ENCODE measurements at regions not wholly inside any gene's neighbourhood (a gene's known extent, or its start where the extent isn't known, plus 50 kb on each side); places are given as distances from the start of the nearest gene placed in this dataset.

DNA sequence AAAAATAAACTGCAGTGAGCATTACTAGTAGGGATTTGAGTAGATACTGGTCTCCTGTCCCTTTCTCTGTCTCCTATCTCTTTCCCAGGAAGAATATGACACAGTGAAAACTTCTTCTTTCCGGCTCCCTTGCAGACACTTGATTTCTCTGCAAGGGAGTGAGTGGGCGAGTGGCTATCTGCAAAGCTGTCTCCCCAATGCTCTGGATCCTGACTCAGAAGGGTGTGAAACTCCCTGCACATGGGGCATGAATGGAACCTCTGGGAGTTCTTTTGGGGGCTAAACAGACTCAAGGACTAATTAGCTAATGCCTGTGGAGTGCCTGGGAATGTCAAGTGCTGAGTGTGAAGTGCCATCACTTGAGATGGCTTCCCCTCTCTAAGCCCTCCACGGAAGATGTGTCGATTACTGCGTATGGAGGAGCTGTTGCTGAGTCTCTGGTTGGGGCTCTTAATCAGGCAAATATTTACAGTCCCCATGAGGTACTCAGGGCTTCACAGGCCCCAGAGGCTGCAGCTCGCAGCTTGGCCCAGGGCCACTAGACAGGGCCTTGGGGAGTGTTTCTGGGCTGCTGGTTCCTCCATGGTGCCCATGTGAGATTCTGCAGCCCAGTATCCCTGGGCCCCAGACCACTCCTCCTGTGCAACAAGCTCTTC is 139.8 kb downstream of the RPS24 start:
- DNase-seq: no peak
- Mint-ChIP-seq H3K36me3 (no peaks in the 10 kb centered on the region), H3K27ac (no peak overlapping the region), H3K9me3 (no peaks in the 10 kb centered on the region), H3K27me3 (no peaks in the 10 kb centered on the region), H3K4me3 (no peak overlapping the region), H3K4me1 (no peaks in the 10 kb centered on the region)

DNA sequence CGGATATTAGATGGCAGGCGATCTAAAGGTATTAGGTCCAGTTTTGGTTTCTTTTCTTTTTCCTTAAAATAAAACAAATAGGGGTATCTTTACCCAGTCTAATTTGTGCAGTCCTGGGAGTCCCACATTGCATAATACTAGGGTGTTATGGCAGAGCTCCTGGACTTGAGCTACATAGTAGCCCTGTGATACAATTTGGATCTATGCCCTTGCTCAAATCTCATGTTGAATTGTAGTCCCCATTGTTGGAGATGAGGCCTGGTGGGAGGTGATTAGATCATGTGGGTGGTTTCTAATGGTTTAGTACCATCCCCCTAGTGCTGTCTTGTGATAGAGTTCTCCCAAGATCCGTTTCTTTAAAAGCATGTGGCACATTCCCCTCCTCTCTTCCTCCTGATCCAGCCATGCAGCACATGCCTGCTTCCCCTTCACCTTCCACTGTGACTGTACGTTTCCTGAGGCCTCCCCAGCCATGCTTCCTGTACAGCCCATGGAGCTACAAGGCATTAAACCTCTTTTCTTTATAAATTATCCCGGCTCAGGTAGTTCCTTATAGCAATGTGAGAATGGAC is 141.9 kb downstream of the RPS24 start:
- Mint-ChIP-seq H3K27me3 (no peaks in the 10 kb centered on the region), H3K36me3 (no peaks in the 10 kb centered on the region), H3K9me3 (no peaks in the 10 kb centered on the region), H3K4me3 (no peak overlapping the region), H3K4me1 (no peaks in the 10 kb centered on the region), H3K27ac (no peak overlapping the region)
- no peak for DNase-seq

DNA sequence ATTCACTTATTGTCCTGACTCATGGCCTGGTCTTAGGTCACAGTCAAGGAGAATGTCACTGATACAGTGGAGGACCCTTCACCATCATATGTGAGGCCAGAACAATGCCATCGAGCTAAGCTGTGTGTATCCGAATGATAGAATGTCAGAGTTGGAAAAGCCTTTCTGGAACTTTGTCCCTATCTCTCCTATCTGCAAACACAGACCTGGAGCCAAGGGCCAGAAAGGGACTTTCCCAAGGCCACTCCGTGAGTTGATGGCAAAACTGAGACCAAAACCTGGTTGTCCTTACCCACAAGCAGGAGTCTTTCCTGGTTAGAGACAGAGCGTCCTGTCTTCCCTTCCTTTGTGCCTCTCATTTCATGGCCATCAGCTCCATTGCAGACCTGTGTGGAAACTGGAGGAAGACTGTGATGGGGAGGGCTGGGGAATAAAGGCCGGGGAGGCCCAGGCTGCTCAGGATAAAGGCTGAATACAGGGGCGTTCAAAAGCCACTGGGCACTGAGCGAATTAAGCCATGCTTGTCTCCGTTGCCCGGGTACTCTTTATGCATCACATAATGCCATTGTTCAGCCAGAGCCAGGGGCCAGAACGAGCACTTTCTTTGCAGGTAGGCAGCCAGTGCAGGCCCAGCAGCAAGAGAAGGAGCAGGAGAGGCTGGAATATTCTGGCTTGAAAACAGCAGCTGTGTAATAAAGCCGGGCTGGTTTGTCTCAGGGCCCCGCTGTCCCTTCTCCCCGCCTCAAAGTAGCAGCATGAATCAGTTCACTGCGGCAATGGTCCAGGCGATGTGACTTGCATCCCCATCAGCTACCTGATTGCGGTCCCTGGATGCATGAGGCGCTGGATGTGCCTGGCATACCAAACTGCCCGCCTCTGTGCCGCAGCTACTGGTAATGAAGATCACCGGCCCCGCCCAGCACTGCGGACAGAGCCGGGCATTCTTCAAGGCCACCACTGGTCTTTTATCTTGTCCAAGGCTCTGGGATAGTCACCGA is 143.0 kb downstream of the RPS24 start:
- H3K4me1 Mint-ChIP-seq: no peaks in the 10 kb centered on the region
- H3K27me3 Mint-ChIP-seq: no peaks in the 10 kb centered on the region
- H3K36me3 Mint-ChIP-seq: no peaks in the 10 kb centered on the region
- no peaks in the 10 kb centered on the region for H3K9me3 Mint-ChIP-seq
- no peak overlapping the region for H3K4me3 Mint-ChIP-seq
- DNase-seq: no peak
- no peak overlapping the region for H3K27ac Mint-ChIP-seq

DNA sequence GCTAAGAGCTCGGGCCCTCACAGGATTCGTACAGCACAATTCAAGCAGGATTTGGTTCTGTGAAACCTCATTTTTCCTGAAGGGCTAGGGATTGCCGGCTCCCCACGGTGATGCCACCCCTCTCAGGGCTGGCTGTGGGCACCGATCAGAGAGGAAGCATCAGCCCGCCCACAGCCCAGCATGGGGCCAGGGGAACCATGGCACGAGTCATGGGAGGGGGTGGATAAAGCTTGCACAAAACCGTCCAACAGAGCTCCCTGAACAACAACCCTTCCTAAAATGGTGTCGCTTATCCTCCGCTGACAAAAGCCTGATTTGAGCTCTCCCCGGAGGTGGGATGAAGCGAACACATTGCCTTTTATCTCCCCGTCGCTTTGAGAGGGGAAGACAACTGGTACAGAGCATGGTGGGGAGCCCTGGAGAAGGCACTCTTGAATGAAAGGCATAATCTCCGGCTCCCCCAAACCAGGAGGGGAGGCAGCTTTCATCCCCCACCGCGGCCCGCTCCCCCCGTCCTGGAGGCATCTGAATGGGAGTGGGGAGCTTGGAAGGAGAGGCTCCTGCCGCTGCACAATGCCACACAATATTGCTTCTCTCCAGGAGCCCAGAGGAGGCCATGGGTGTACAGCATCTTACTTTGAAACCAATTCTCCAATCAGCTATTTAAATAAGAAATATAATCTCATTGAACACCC is 144.0 kb downstream of the RPS24 start:
- no peaks in the 10 kb centered on the region for H3K27me3 Mint-ChIP-seq
- H3K36me3 Mint-ChIP-seq: no peaks in the 10 kb centered on the region
- H3K4me3 Mint-ChIP-seq: no peak overlapping the region
- H3K27ac Mint-ChIP-seq: no peak overlapping the region
- DNase-seq: no peak
- H3K4me1 Mint-ChIP-seq: no peaks in the 10 kb centered on the region
- H3K9me3 Mint-ChIP-seq: no peaks in the 10 kb centered on the region

DNA sequence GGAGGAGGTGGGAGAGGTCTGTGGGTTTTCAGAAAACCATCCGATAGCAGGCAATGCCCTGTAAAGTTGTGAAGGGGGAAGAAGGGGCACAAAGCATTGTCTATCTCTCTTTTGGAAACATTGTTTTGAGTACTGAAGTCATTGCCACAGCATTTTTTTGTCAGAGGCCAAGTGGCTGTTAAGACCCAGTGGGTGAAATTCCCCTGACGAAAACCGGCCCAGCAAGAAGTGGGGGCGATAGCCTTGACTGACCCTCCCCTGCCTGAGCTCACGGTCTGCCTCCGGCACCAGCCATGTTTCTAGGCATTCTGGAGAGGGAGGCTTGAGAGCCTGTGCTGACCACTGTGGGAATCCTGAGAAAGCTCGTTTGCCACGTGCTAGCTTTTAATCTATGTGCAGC is 144.7 kb downstream of the RPS24 start:
- H3K36me3 Mint-ChIP-seq: no peaks in the 10 kb centered on the region
- H3K4me1 Mint-ChIP-seq: no peaks in the 10 kb centered on the region
- DNase-seq: no peak
- H3K27ac Mint-ChIP-seq: no peak overlapping the region
- H3K9me3 Mint-ChIP-seq: no peaks in the 10 kb centered on the region
- H3K4me3 Mint-ChIP-seq: no peak overlapping the region
- H3K27me3 Mint-ChIP-seq: no peaks in the 10 kb centered on the region

DNA sequence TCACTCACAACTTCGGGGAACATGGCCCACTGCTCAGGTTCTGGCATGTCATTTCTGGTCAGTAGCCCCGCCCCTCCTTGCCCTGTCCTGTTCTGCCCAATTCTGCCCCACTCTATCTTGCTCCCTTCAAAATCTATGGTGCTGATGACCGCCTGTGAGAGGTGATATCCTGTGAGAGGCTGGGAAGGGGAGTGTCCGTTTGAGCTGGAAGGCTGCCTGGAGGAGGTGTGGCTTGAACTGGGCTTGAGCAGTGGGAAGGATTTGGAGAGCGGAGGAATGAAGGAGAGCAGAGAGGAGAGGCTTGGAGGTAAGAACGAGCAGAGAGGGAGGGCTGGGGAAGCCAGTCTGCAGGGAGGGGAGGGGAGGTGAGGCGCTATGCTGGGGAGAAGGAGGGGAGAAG is 145.3 kb downstream of the RPS24 start:
- Mint-ChIP-seq H3K9me3 (no peaks in the 10 kb centered on the region), H3K4me3 (no peak overlapping the region), H3K27ac (no peak overlapping the region), H3K36me3 (no peaks in the 10 kb centered on the region), H3K4me1 (no peaks in the 10 kb centered on the region), H3K27me3 (no peaks in the 10 kb centered on the region)
- DNase-seq: no peak

DNA sequence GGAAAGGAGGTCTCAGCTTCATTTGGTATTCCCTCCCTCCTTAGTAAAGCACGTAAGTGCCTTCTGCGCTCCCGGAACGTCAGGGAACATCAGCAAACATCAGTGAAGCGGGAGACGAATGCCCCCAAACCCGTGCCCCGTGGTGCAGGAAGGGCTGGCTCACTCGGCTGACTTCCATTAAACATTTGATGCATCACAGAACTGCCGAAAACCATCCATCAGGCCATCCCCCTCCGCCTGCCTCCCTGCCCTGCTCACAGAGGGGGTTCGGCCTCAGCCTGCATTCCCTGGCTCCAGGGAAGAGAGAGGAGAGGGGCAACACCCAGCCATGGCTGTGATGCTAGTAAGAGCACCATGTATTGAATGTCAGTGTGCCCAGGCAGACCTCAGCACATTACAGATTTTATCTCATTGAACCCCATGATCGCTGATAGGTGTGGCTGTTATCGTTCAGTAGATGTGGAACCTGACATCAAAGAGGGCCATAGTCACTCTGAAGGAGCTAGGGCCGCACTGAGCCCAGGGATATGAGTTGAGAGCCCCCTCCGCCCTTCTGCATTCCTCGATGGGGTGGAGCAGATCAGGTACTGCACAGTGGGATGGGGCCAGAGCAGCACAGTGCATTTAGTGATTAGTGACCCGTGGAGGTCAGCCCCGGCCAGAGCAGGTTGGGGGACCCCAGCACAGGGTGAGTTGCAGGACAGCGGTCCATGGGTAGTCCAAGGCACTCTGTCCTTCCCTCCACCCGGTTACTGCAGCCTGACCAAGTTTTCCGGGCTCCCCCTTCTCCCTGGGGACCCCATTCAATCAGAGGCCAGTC is 146.4 kb downstream of the RPS24 start:
- H3K36me3 Mint-ChIP-seq: no peaks in the 10 kb centered on the region
- H3K27me3 Mint-ChIP-seq: no peaks in the 10 kb centered on the region
- H3K4me3 Mint-ChIP-seq: no peak overlapping the region
- no peak overlapping the region for H3K27ac Mint-ChIP-seq
- DNase-seq: no peak
- H3K4me1 Mint-ChIP-seq: no peaks in the 10 kb centered on the region
- no peaks in the 10 kb centered on the region for H3K9me3 Mint-ChIP-seq

DNA sequence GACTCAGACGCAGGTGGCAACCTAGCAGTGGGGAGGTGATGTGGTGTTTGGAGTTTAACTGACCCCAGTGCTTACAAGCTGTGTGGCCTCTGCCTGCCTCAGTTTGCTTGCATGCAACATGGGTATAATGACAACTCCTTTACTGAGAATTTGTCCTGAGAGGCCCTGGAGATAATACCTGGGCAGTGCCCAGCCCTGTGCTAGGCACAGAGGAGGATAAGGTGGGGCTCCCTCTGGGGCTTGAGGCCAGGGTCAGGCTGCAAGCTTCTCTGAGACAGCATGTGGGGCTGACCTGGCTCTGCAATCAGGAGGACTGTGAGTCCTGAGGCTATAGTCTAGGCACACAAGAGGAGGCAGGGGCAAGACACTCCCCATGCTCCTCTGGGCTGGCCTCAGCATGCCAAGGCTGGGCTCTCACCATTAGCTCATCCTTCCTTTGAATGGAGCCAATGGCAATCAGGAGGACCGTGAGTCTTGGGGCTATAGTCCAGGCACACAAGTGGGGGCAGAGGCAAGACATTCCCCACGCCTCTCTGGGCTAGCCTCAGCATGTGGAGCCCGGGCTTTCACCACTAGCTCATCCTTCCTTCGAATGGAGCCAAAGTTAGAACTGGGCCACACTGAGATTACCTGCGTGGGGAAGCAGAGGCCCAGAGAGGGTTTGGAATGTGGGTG is 147.9 kb downstream of the RPS24 start:
- no peaks in the 10 kb centered on the region for H3K27me3 Mint-ChIP-seq
- no peaks in the 10 kb centered on the region for H3K36me3 Mint-ChIP-seq
- no peaks in the 10 kb centered on the region for H3K9me3 Mint-ChIP-seq
- DNase-seq: no peak
- no peaks in the 10 kb centered on the region for H3K4me1 Mint-ChIP-seq
- H3K4me3 Mint-ChIP-seq: no peak overlapping the region
- no peak overlapping the region for H3K27ac Mint-ChIP-seq

DNA sequence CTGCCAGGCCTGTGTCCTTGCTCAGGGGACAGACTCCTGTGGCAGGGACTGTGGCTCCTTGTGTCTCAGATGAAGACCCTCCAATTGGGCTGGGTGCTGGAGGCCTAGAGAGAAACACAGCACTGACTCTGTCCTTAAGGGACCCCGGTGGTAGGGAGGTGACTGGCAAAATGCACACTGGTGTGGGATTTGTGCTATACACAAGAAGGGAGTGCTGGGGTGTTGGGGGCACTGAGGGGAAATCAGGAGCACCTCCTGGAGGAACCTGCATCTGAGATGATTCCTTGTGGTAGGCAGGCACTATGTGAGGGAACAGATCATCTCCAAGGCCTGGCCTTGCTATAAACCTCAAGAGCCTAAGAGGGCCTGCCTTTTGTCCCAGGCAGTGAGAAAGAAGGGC is 149.2 kb downstream of the RPS24 start:
- Mint-ChIP-seq H3K4me3 (no peak overlapping the region), H3K9me3 (no peaks in the 10 kb centered on the region), H3K27ac (no peak overlapping the region), H3K27me3 (no peaks in the 10 kb centered on the region), H3K36me3 (no peaks in the 10 kb centered on the region), H3K4me1 (no peaks in the 10 kb centered on the region)
- DNase-seq: no peak

DNA sequence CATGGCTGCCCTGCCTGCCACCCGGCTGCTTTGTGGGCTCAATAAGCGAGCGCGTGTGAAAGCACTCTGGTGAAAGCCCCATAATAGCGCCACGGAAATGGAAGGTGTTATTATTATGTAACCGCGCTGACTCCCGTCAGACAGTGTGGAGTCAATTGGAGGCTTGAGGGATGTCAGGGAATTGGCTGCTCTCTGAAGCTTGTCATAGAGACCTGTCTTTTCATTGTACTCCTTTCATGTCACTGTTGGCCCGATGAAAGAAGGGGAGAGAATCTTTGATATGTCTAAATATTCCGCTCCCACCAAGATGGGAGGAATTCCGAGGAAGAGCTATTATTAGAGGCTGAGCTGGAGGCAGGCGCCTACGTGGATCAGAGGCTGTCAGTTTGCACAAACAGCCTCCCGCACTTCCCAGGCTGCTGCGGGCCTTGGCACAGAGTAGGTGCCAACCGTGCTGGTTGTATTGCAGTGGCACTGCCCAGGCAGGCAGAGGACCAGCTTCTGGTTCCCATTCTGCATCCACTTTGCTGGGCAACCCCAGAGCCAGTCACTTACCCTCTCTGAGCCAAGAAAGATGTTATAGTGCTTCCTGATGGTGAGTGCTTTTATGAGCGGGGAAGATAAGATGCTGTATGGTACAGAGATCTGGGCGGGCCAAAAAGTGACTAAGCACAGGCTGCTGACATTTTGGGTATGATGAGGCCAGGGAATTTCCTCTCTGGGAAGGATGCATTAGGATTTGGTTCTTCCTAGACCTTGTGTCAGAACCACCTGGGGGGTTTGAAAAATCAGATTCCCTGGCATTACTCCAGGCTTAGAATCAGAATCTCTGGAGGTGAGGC is 151.4 kb downstream of the RPS24 start:
- H3K27ac Mint-ChIP-seq: no peak overlapping the region
- no peaks in the 10 kb centered on the region for H3K36me3 Mint-ChIP-seq
- H3K4me3 Mint-ChIP-seq: no peak overlapping the region
- DNase-seq: no peak
- no peaks in the 10 kb centered on the region for H3K4me1 Mint-ChIP-seq
- H3K9me3 Mint-ChIP-seq: no peaks in the 10 kb centered on the region
- no peaks in the 10 kb centered on the region for H3K27me3 Mint-ChIP-seq

DNA sequence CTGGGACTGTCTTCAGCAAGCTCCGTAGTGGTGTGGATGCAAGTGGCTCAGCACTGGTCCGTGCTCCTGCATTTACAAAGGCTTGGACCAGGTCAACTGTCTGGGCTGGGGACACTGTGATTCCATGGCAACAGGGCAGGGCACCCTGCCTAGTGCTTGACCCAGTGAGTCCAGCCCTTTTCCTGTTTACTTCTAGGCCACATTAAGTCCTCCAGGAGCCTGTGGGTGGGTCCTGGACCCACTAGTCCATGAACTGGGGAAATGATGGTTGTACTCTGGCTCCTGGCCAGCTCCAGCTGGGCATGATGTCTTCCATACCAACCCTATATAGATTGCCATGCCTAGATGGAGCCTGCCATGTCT is 152.0 kb downstream of the RPS24 start:
- H3K4me3 Mint-ChIP-seq: no peak overlapping the region
- H3K27me3 Mint-ChIP-seq: no peaks in the 10 kb centered on the region

DNA sequence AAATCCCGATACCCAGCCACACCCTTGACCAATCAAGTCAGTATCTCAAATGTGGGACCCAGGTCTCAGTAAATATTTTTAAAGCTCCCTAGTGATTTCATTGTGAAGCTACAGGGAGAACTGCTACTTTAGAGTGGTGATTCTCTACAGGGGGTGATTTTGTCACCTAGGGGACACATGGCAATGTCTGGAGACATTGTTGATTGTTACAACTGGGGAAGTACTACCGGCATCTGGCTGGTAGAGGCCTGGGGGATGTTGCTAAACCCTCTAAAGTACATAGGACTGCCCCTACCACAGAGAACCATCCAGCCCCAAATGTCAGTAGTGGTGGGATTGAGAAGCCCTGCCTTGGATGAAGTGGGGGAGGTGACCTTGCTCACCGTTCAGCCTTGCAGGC is 152.9 kb downstream of the RPS24 start:
- H3K36me3 Mint-ChIP-seq: no peaks in the 10 kb centered on the region
- H3K27me3 Mint-ChIP-seq: no peaks in the 10 kb centered on the region
- no peak for DNase-seq
- H3K9me3 Mint-ChIP-seq: no peaks in the 10 kb centered on the region
- H3K27ac Mint-ChIP-seq: no peak overlapping the region
- no peak overlapping the region for H3K4me3 Mint-ChIP-seq
- no peaks in the 10 kb centered on the region for H3K4me1 Mint-ChIP-seq

More for the DNA sequence above, 152.0 kb downstream of the RPS24 start:
- Mint-ChIP-seq H3K27ac (no peak overlapping the region), H3K4me1 (no peaks in the 10 kb centered on the region), H3K36me3 (no peaks in the 10 kb centered on the region), H3K9me3 (no peaks in the 10 kb centered on the region)
- no peak for DNase-seq

DNA sequence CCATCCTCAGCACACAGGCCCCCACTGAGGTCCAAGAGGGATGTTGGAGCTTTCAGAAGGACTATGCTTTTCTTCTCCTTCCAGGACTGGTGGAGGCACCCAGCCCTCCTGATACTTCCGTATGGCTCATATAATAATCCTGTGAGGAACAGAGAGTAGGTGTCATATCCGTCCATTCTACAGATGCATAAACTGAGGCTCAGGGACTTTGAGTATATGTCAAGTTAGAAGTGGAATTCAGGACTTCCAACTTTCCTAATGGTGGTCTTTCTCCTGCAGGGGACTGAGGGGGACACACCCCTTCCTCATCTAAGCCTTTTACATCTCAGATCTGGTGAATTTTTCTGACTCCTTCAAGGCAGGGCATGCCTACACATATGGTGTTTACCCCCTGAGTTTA is 153.7 kb downstream of the RPS24 start:
- Mint-ChIP-seq H3K27ac (no peak overlapping the region), H3K4me3 (no peak overlapping the region), H3K36me3 (no peaks in the 10 kb centered on the region), H3K9me3 (no peaks in the 10 kb centered on the region), H3K27me3 (no peaks in the 10 kb centered on the region), H3K4me1 (no peaks in the 10 kb centered on the region)
- DNase-seq: no peak

All from activated naive CD8-positive, alpha-beta T cell treated with anti-CD3 and anti-CD28 coated beads for 36 hours (primary cell).